ENCODE measurements at regions not wholly inside any gene's neighbourhood (a gene's known extent, or its start where the extent isn't known, plus 50 kb on each side); places are given as distances from the start of the nearest gene placed in this dataset.
"Not testable (repeated sequence)": the region's sequence is repeated elsewhere in the genome, so short reads cannot be mapped to it uniquely, and the experiment has no call there.

DNA sequence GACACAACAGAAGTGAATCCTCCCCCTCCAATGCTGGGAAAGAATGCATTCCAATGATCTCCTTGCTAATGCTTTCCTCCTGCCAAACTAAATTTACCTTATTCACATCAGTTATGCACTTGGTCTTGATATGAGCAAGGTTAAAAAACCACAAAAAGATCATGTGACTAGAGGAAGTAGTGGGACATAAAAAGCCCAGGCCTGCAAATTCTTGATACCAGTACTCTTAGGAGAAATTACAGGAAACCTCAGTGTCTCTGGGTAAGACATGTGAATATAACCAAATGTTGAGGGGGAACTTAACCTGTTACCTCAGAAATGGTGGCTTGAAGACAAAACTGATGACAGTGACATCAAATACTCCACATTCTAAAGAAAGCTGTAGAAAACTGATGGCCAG, 427.1 kb downstream of the RPS29 start:
- FAIRE-seq = no peak
- no peak for DNase-seq (ENCODE audit: insufficient read length, low spot score)

- DNase-seq (ENCODE audit: insufficient read length, low spot score) = no peak
- no peak for FAIRE-seq
These were observed 446.6 kb downstream of the RPS29 start for GRCh38 chr14:49139593-49139992.

- DNase-seq (ENCODE audit: insufficient read length, low spot score) (no peak), FAIRE-seq (no peak)
These were observed 451.2 kb downstream of the RPS29 start for GRCh38 chr14:49134940-49135339.

DNA sequence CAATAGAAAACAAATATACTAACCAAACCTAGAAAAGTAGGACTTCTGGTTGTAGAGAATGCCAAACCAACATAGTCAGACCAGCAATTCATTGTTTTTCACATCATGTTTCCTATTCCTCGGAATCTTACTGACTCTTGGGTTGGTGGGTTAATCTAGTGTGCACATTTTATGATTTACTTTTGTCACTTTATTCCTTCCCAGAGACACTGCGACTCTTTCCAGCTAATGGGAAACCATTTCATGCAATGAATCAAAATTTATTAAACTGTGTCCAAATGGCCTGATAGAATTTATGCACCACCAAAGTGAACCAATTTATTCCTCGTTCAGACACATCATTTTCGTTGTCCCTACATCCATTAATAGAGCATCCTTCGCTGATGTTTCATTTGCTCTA, 464.9 kb downstream of the RPS29 start:
- FAIRE-seq (no peak), DNase-seq (ENCODE audit: insufficient read length, low spot score) (no peak)

DNA sequence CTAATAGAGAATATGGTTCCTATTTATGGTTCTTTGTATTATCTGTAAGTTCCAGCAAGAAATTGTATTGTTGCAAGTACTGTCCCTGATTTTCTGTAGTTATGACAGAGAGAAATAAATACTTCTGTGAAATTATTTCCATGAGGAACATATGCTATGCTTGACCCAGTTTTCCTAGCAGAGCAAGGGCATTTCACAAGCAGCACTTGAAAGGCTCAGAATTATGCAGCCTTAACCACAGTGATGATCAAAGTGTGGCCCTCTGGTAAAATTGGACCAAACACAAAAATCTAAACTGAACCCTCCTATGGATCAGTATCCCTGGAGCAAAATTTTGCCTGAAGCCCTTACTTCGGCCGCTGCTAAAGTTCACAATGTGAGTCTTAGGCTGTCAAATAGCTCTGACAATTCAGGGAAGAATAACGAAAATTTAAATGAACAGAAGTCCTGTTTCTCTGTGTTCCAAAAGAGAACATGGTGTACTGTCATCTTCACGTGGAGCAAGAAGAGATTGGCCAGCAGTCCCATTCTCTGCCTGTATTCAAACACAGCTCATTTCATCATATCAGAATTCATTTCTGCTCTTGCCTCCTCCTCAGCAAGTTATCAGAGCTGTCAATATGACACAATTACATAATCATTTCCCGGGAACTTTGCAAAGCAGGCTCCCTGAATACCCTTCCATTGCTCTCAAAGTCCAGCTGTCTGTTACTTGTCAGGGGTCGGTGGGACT, 471.9 kb downstream of the RPS29 start:
- FAIRE-seq (no peak), DNase-seq (ENCODE audit: insufficient read length, low spot score) (no peak)

DNA sequence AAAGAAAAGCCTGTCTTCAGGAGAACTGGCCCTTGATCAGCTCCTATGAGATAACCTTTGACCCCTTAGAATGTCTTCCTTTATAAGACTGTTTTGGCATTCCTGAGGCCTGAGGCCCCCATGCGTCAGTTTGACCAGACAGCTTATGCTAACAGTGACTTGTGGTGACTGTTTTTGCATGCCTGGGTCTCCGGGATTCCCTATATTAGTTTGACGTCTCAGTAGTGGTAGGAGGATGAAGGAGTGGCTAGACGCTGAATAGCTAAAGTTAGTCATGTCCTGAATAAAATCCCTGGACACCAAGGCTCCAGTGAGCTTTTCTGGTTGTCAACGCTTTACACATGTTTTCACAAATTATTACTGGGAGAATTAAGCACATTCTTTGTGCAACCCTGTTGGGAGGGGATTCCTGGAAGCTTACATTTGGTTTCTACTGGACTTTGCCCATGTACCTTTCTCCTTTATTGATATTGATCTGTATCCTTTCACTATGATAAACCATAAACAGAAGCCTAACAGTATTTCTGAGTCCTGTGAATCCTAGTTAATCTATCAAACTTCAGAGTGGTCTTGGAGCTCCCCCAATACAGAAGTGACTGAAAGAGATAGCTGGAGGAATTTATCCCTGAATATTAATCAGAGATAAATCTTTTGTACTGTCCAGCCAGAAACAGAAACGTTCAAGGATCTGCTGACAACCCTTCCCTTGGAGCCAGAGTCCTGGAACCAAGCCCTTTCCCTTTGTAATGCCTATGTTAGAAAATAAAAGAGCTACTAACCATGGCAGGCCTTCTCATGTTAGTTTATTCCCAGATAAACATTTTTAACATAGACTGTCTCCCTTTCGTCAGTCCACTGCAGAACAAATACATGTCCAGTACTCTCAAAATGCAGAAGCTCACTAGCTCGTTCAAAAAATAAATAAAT, 479.2 kb downstream of the RPS29 start:
- DNase-seq (ENCODE audit: insufficient read length, low spot score) (no peak), FAIRE-seq (no peak)

DNA sequence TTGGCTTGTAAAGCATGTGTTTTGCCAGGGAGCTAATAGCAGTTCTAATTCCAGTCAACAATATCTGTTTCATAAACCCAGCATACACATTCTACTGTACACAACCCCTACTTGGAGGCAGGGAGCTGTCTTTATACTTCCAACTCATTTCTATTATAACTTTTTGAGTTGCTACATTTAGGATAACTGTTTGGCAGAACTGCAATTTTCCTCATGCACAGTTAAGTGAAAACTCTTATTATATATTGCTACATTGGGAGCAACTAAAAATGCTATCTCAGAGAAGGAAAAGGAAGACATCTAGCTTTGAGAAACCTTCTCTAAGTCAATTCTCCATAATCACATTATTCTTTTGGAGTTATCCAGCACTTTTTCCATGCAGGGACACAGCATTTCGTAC, 480.2 kb downstream of the RPS29 start:
- no peak for DNase-seq (ENCODE audit: insufficient read length, low spot score)
- FAIRE-seq = no peak

DNA sequence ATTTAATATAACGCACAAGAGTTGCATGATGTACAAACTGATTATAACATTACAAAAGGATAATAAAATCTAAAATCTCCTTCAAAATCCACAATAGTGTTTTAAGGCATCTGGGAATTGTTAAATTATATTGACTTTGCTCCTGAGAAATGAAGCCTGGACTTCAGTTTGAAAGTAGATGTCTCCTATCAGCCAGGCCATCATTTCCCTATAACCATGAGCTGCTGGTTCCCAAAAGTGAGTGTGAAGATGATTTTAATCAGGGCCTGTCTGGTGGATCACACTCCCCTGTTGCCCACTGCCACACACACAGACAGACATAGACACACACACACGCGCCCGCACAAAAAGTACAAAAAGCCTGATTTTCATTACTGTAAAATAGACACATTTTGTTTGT, 480.7 kb downstream of the RPS29 start:
- DNase-seq (ENCODE audit: insufficient read length, low spot score) (no peak), FAIRE-seq (no peak)

DNA sequence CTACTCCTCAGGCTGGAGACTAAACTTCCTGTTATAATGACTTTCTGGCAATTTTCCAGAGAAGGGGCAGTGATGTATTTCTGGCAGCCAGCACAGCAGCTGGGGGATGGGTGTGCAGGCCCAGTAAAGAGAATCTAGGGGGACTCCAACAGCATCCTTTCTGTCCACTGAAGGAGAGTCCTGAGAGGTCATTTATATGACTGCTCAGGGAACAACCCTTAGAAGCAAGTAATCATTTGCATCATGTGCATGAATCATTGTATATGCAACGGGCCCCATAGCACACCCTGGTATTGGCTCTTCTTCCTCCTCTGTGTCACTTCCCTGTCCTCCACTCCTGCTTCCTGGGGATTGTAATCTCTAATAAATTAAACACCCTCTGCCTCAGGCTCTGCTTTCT, 493.8 kb downstream of the RPS29 start:
- FAIRE-seq (no peak), DNase-seq (ENCODE audit: insufficient read length, low spot score) (no peak)

GRCh38 chr14:49089107-49089506, 497.1 kb downstream of the RPS29 start:
- FAIRE-seq = no peak
- DNase-seq (ENCODE audit: insufficient read length, low spot score) = no peak

- not testable (repeated sequence) for FAIRE-seq; DNase-seq (ENCODE audit: insufficient read length, low spot score)
These were observed 512.9 kb downstream of the RPS29 start for GRCh38 chr14:49073292-49073691.

DNA sequence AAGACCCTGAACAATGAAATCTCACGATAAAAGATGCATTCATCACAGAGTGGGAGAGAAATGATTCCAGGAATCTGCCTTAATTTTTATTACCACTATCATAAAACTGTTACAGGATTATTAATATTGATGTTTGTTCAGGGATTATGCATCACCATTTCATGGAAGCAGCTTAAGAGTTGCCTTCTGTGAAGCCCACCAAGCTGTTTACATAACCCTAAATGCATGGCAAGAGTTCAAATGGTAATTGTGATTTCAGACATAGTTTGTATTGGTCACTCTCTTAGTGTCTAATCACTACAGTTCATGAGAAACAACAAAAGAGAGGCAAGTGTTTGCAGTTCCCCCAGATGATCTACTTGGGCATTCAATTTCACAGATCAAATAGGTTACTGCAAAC, 527.7 kb downstream of the RPS29 start:
- no peak for FAIRE-seq
- no peak for DNase-seq (ENCODE audit: insufficient read length, low spot score)

DNA sequence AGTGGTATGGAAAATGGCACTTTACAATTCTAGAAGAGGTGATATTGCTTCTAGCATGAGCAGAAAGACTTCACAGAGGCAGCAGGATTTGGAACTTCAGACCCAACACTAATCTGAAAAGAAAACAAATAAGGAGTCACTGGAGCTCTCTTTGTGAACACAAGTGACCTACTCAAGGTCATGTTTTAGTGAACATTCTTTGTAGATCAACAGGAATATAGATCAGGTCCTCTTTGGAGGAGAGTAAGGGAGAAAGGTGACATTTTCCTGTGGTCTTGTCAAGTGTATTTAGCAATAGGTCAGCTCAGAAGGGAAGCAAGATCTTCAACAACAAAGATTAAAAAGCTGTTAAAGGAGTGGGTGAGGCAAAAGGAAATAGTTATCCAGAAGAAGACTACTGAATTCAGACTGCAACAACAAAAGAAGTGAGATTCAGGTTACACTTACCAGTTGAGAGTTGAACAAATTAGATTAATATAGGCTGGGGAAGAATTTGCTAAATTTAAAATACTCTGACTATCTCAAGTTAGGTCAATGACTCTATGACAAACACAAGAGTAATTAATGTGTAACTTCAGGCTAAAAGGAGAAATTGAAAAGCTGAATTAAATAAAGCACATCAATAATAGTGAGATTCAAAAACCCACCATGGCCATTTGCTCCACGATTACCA, 528.2 kb downstream of the RPS29 start:
- no peak for FAIRE-seq
- DNase-seq (ENCODE audit: insufficient read length, low spot score) = no peak

- no peak for FAIRE-seq
- DNase-seq (ENCODE audit: insufficient read length, low spot score) = no peak
These were observed 530.2 kb downstream of the RPS29 start for GRCh38 chr14:49056021-49056420.

GRCh38 chr14:49052521-49052920, 533.7 kb downstream of the RPS29 start:
- no peak for DNase-seq (ENCODE audit: insufficient read length, low spot score)
- FAIRE-seq = no peak

DNA sequence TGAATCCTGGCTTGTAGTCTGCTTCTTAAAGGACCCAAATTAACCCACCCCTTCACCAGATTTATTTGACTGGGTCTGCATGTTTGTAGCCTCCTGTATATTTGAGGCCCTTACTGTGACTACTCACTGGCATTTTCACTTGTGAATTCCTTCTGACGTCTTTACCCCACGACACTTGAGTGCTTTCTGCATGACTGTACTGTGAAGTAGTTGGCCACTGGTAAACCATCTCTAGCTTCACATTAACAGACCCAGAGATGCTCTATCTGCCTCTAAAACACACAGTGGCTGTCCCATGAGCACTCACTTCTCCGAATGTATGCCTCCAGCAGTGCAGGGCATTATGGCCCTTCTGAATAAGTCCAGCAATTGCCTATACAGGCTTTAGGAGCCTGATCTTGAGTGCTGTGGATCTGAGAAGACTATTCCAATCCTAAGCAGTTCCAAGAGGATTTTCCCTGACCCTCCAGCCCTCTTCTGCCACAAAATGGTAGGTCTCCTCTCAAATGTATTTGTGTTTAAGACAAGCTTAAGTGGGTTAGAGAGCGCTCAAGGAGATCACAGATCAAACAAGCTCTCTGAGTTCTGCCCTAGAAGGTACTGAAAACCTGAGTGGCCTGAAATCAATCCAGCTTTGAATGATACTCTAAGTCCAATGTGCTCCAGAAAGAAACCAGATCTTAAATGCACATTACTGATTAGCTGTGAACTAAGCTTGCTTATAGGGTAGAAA, 534.7 kb downstream of the RPS29 start:
- DNase-seq (ENCODE audit: insufficient read length, low spot score) = no peak
- FAIRE-seq = no peak

DNA sequence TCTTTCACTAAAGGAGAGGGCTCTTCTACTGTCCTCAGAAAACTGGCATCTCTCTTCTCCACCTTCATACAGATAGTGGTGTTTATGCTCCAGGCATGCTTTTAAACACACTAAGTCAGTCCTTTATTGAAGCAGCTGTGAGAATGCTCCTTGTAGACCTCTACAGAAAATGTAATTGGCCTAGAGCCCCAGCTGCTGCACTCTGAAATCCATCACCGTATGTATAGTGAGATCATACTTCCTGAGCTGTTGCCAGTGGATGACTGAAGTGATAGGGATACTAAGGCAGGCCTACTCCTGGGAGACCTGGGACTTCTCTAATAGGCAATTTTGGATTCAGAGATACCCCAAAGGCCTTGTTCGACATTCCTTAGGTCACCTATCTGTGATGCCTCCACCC, 535.4 kb downstream of the RPS29 start:
- DNase-seq (ENCODE audit: insufficient read length, low spot score) (no peak), FAIRE-seq (no peak)

GRCh38 chr14:49049711-49050110, 536.5 kb downstream of the RPS29 start:
- no peak for FAIRE-seq
- DNase-seq (ENCODE audit: insufficient read length, low spot score) = no peak

- DNase-seq (ENCODE audit: insufficient read length, low spot score) = no peak
- FAIRE-seq = no peak
These were observed 541.2 kb downstream of the RPS29 start for GRCh38 chr14:49044981-49045380.

- DNase-seq (ENCODE audit: insufficient read length, low spot score) (no peak), FAIRE-seq (no peak)
These were observed 549.1 kb downstream of the RPS29 start for GRCh38 chr14:49036984-49037516.

- FAIRE-seq = no peak
- DNase-seq (ENCODE audit: insufficient read length, low spot score) = no peak
These were observed 549.9 kb downstream of the RPS29 start for GRCh38 chr14:49036266-49036665.

Measured in GM19239 (cell line).